Effector CD4-positive, alpha-beta T cell (primary cell): ENCODE measurements at regions not wholly inside any gene's neighbourhood (a gene's known extent, or its start where the extent isn't known, plus 50 kb on each side); places are given as distances from the start of the nearest gene placed in this dataset.

Source experiments
- DNase-seq: peaks from one replicate; pipeline ENCODE4 v3.0.0-alpha.2; 2020

- DNase-seq: no peak
These were observed 336.9 kb upstream of the PIK3C3 start for GRCh38 chr18:41618147-41618546.

GRCh38 chr18:41617647-41618046 is 337.4 kb upstream of the PIK3C3 start:
- no peak for DNase-seq

- DNase-seq: no peak
These were observed 341.9 kb upstream of the PIK3C3 start for GRCh38 chr18:41613003-41613609.

GRCh38 chr18:41604964-41605363 is 350.1 kb upstream of the PIK3C3 start:
- DNase-seq: no peak

- DNase-seq: no peak
These were observed 353.0 kb upstream of the PIK3C3 start for GRCh38 chr18:41602034-41602433.

GRCh38 chr18:41600693-41601391 is 354.2 kb upstream of the PIK3C3 start:
- no peak for DNase-seq

- DNase-seq: no peak
These were observed 355.6 kb upstream of the PIK3C3 start for GRCh38 chr18:41599466-41599865.

GRCh38 chr18:41594582-41594981 is 360.5 kb upstream of the PIK3C3 start:
- DNase-seq: no peak

- DNase-seq: no peak
These were observed 361.8 kb upstream of the PIK3C3 start for GRCh38 chr18:41593171-41593675.

- no peak for DNase-seq
These were observed 367.1 kb upstream of the PIK3C3 start for GRCh38 chr18:41587976-41588375.

- no peak for DNase-seq
These were observed 369.5 kb upstream of the PIK3C3 start for GRCh38 chr18:41585512-41585911.

- no peak for DNase-seq
These were observed 375.8 kb upstream of the PIK3C3 start for GRCh38 chr18:41579185-41579584.

- no peak for DNase-seq
These were observed 377.5 kb upstream of the PIK3C3 start for GRCh38 chr18:41577529-41577928.

GRCh38 chr18:41576643-41577042 is 378.4 kb upstream of the PIK3C3 start:
- DNase-seq: no peak

- DNase-seq: no peak
These were observed 385.2 kb upstream of the PIK3C3 start for GRCh38 chr18:41569867-41570266.

GRCh38 chr18:41561961-41562360 is 393.1 kb upstream of the PIK3C3 start:
- no peak for DNase-seq

- DNase-seq: no peak
These were observed 396.3 kb upstream of the PIK3C3 start for GRCh38 chr18:41558715-41559114.

- no peak for DNase-seq
These were observed 401.3 kb upstream of the PIK3C3 start for GRCh38 chr18:41553716-41554115.

GRCh38 chr18:41548521-41549260 is 406.3 kb upstream of the PIK3C3 start:
- DNase-seq: no peak

GRCh38 chr18:41545091-41545888 is 409.7 kb upstream of the PIK3C3 start:
- no peak for DNase-seq

- no peak for DNase-seq
These were observed 411.2 kb upstream of the PIK3C3 start for GRCh38 chr18:41543815-41544214.

GRCh38 chr18:41540237-41540871 is 414.7 kb upstream of the PIK3C3 start:
- DNase-seq: no peak
